NCI-H2227 (cell line): ENCODE measurements at regions not wholly inside any gene's neighbourhood (a gene's known extent, or its start where the extent isn't known, plus 50 kb on each side); places are given as distances from the start of the nearest gene placed in this dataset.
A peak's percentile ranks its signal among the peaks of the same experiment; 100 is the strongest.

Source experiments
- DNase-seq: peaks from one replicate; lab custom pipeline; 2025; ENCODE audit not compliant: unreplicated experiment; lab: John Stamatoyannopoulos, UW

- DNase-seq: no peak
Measured at GRCh38 chr9:4435197-4435596, 55.1 kb upstream of the SLC1A1 start.

DNA sequence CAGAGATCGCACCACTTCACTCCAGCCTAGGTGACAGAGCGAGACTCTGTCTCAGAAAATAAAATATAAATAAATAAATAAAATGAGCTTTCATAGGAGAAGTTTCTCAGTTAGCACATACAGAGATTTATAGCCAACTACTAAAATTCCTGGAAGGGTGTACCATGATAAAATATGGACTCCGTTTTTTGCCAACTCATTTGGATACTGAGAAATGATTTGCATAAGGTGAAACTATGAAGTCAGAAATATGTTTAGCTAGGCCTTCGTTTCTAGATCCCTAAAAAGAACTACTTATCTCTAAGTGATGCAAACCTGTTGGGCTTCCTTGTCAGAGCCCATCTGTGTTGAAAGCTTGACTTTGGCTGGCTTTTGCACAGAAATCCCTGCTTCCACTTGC is 56.9 kb upstream of the SLC1A1 start:
- DNase-seq: no peak

GRCh38 chr9:4430432-4431261 is 59.6 kb upstream of the SLC1A1 start:
- DNase-seq: no peak

DNA sequence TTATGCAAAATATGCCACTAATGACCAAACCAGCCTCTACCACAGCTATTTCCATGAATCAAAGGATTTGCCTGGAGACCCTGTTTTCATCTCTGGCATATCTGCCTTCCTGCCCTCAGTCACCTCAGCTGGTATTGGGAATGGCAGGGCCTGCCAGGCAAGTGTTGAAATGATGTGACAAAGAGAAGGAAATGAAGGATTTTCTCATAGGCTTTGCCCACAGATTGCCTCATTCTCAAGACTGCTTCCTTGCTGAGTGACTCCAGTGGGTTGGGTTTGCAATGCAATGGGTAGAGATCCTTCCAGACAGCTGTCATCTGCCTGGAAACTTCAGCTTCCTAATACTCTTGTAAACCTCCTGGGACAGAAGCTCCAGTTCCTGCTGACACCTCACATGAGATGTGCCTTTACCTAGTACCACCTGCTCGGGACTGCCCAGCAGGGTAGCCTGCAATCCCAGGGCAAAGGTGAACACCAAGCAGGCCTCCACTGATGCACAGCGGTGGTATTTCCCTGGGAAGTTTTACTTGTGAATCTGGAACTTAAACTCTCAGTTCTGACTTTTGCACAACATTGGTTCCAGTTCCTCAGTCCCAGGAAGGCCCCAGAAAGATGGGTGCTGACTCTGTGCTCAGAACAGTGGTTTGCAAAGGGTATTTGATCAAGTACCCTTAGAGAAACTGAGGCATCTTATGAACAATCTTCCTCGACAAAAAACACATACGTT is 64.8 kb upstream of the SLC1A1 start:
- no peak for DNase-seq

DNA sequence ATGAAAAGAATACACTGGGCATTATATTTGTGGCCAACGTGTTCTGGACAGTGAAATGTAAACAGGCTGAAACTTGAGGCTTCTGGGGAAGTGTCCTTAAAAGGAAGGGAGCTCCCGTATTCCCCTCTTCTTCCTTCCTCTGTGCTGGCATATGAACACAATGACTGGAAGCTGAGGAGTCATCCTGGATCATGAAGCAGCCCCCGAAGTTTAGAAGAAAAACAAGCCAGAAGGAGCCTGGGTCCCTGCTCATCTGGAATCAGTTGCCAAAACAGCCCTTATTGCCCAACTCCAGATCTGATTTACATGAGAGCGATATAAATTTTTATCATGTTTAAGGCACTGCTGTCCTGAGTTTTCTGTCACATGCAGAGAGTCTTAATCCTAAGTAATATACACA is 65.4 kb upstream of the SLC1A1 start:
- no peak for DNase-seq

- peak; percentile 2 for DNase-seq
Measured at GRCh38 chr9:4424038-4424437, 66.2 kb upstream of the SLC1A1 start.

GRCh38 chr9:4423207-4423610 is 67.1 kb upstream of the SLC1A1 start:
- DNase-seq: no peak

- no peak for DNase-seq
Measured at GRCh38 chr9:4422495-4422894, 67.8 kb upstream of the SLC1A1 start.

DNA sequence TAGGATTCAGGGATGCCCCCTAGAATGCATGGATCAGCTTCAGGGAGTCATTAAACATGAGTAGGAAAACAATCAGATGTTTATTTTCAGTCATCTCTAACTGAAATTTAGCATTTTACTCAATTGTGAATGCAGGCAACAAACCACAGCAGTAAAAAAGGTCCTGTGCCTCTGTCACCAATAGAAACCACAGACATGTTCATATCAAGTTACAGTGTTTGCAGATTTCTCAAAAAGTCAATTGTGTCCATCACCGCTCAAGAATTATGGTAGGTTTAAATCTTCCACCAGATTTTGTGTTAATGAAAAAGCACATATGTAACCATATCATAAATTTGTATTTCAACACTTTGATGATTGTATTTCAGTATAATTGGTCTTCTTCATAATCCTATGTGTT is 68.4 kb upstream of the SLC1A1 start:
- DNase-seq: no peak

GRCh38 chr9:4420351-4420750 is 69.9 kb upstream of the SLC1A1 start:
- no peak for DNase-seq

DNA sequence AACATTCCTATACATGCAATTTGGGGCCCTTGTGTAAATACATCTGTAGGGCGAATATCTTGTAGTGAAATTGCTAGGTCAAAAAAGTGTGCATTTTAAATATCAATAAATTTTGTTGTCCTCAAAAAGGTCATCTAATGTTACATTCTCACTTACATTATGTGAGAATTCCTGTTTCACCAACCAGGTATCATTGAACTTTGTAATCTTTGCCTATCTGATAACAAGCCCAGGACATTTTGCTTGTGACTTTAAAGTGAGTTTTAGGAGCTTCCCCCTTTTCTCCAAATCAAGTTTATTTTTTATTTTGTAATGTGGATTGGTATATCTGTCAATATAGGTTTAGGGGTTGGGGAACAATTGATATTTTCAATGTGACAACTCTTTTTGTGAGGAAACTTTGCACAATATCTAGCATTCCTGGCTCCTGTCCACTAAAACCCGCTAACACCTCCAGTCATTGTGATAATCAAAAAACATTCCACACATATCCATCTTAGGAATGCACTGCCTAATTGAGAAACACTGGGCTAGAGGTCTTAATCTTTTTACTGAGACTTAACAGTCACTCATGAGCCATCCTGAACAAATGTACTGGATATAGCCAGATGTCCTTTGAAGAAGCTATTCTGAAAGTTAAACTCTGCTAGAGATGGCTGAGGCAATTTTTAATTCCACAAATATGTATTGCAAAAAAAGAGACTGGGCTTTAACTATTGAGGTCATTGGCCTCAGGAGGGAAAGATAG is 72.5 kb upstream of the SLC1A1 start:
- DNase-seq: no peak

DNA sequence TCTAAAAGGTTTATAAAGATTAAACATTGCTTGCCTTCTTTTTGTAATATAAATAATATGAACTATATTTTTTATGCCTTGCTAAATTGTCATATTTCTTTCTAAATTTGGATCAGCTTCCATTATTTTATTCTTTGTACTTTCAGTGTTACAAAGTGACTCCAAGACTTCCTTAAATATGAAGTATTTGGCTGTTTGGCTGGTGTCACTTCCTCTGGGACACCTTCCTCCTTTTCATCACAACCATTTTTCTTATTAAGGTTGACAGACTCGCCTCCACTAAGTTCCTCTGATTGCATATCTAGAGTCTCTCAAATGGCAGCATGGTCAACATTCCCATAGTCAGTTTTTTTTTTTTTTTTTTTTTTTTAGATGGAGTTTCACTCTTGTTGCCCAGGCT is 73.8 kb upstream of the SLC1A1 start:
- no peak for DNase-seq

DNA sequence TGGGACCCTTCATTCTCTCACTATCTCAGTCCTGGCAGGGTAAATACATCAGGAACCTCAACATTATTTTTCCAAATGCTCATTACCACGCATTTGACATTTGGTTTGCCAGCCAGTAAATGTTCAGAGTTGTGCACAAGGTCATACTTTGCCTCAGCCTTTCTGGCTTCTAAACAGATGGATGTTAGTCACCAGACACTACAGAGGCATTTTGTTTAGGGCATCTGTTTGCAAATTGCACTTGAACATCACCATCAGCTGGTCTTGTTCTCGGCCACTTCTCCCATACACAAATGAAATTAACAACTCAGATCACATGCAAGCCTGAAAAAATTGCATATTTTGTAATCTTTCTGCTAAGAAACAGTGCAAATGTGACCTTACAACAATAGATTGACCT is 75.0 kb upstream of the SLC1A1 start:
- DNase-seq: no peak

GRCh38 chr9:4413856-4414255 is 76.4 kb upstream of the SLC1A1 start:
- no peak for DNase-seq

DNA sequence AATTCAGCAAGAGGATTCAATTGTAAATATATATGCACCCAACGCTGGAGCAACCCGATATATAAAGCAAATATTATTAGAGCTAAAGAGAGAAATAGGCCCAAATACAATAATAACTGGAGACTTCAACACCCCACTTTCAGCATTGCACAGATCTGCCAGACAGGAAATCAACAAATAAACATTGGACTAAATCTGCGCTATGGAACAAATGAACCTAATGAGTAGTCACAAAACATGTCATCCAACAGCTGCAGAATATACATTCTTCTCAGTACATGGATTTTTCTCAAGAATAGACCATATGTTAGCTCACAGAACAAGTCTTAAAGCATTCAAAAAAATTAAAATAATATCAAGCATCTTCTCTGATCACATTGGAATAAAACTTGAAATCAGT is 86.1 kb upstream of the SLC1A1 start:
- no peak for DNase-seq

GRCh38 chr9:4402501-4402900 is 87.8 kb upstream of the SLC1A1 start:
- no peak for DNase-seq

DNA sequence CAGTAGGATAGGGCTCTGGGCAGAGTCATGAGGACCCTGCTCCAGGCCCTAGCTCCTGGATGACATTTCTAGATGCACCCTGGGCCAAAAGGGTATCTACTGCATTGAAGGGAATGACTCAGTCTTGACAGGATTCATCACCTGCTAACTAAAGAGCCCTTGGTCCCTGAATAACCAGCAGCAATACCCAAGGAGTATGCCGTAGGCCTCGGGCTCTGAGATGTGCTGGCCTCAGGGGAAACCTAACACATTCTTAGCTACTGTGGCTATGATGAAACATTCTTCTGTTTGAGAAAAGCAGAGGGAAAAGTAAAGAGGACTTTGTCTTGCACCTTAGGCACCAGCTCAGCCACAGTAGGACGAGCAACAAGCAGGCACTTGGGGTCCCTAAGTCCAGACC is 89.5 kb upstream of the SLC1A1 start:
- DNase-seq: no peak

DNA sequence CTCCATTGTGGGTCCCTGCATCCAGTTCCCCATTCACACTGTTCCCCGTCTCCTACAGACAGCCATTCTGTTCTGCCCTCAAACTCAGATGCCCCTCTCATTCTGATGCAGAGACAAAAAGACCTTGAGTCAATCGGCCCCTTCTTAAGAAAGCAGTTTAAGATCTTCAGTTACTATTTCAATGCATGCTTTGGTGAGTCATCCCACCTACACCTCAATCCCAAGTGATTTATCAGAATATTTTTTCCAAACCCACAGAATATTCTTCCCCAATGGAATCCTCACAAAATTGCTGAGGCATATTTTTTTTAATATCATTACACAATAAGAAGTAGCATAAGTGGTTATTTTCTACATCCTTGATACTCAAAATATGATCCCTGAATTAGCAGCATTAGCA is 92.4 kb upstream of the SLC1A1 start:
- no peak for DNase-seq

DNA sequence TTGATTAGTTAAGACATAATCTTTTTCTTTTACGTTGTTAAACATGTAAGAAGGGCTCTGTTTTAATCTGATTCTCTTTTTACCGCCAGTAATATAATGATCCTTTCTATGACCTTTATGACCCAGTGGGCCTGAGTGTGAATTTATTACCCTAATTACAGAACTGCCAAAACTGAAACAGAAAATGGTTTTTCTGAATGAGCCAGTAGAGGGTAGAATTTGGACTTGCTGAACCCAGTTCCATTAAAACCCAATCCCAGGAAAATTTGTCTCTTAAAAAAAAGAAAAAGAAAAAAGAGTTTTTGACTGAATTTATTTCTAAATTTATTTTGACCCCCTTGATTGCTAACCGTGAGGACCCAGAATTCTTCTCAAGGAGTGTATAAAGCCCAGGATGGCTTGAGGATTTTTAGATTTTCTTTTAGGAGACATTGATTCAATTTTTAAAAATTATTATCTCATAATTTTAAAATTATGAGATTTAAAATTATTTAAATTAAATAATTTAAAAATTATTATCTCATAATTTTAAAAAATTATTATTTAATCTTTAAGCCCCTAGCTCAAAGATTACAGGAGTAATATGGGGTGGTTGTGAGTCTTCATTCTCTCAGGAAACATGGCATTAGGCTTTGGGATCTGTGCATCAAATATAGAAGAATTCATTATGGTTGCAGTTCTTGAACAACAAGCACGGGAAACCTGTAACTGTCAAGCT is 94.1 kb upstream of the GLIS3 start:
- DNase-seq: no peak

DNA sequence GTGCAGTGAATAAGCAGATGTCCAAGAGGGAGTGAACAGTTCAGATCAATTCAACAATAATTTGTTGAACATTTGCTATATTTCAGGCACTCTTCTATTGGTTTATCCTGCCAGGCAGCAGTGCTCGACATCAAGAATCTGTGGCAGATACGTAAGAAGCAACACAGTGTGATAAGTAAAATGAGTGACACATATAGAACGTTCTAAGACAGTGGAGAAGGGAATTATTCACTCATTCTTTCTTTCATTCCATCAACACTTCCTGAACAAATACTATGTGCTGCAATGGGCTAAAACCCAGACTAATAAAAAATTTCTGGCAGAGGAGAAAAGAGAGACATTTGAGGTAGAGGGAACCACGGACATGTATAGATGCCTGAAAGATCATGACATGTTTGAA is 89.9 kb upstream of the GLIS3 start:
- DNase-seq: no peak

GRCh38 chr9:4389003-4389402 is 89.1 kb upstream of the GLIS3 start:
- no peak for DNase-seq
